ENCODE measurements at regions not wholly inside any gene's neighbourhood (a gene's known extent, or its start where the extent isn't known, plus 50 kb on each side); places are given as distances from the start of the nearest gene placed in this dataset.

- no peak for TF ChIP-seq CTCF (IDR thresholded peaks at IDR 0.05)
- TF ChIP-seq EZH2 (IDR thresholded peaks at IDR 0.05; ENCODE audit: borderline replicate concordance, insufficient read depth, low read depth, low read length, poor library complexity, severe bottlenecking), result no peak
Measured at GRCh38 chr17:13981881-13982280, 87.4 kb upstream of the COX10 start.

Measured in B cell (primary cell).